Brain microvascular endothelial cell (primary cell): ENCODE measurements at regions not wholly inside any gene's neighbourhood (a gene's known extent, or its start where the extent isn't known, plus 50 kb on each side); places are given as distances from the start of the nearest gene placed in this dataset.

Experiments used
- DNase-seq: peaks from one replicate; pipeline ENCODE4 v3.0.0-alpha.2; 2020
- H3K27ac ChIP-seq: fragments of 250-450 bp; sonication (Bioruptor Pico); 2 replicates; pipeline ENCODE4 v1.5.1; 2020; ENCODE audit warnings: mild to moderate bottlenecking, moderate library complexity
- H3K27me3 ChIP-seq: fragments of 250-450 bp; sonication (Bioruptor Pico); replicated peaks from 2 replicates; pipeline ENCODE4 v1.5.1; 2020; ENCODE audit warnings: mild to moderate bottlenecking
- H3K36me3 ChIP-seq: fragments of 250-450 bp; sonication (Bioruptor Pico); replicated peaks from 2 replicates; pipeline ENCODE4 v1.5.1; 2020; ENCODE audit warnings: mild to moderate bottlenecking
- H3K4me3 ChIP-seq: 2 replicates; pipeline ENCODE4 v1.5.1; 2011; ENCODE audit warnings: low read depth, mild to moderate bottlenecking, control low read depth, low read length, moderate library complexity
- in situ Hi-C: cut with HindIII; loops from 2 replicates; pipeline ENCODE4 v1.10.0; 2017; ENCODE audit warnings: low sequenced_read_pairs, low pct_ligation_motif_present
- TF ChIP-seq, protein P1 (sequence below): IDR thresholded peaks from 2 replicates; pipeline ENCODE4 v1.5.1; 2011; ENCODE audit warnings: low read depth, mild to moderate bottlenecking, moderate library complexity, low read length, control low read depth, inconsistent platforms; ENCODE audit errors: missing control alignments

DNA sequence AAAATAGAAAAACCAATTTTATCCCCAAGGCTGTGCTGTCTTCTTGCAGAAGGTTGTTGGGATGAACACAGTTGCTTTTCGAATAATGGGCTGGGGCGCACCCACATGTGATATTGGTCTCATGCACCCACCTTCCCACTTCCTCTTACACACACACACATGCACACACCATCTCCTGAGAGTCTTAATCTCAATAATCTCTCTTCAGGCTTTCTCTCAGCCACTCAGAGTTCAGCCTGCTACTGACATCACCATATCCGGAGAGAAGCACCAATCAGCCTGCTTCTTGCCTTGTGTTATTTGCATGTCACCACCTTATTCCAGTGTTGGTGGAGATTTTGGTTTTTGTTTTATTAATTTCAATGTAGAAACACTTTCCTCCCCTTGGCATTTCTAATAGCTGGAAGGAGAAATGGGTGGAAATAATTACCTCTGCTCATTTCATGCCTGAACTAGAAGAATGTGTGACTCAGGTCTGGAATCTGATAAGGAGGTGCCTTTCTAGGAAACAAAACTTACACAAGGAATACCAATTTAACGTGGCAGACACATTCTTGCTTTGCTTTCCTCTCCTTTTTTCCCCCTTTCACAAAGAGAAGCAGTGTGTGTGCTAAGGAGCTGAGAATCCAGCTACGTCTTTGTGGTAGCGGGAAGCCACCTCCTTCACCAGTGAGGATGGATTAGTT, 400.2 kb downstream of the MID1IP1 start:
- Histone ChIP-seq H3K4me3 (no peak overlapping the region), H3K27me3 (no peaks in the 10 kb centered on the region), H3K36me3 (no peaks in the 10 kb centered on the region), H3K27ac (no peak overlapping the region)
- in situ Hi-C loops: no loop called here
- TF ChIP-seq, protein P1, sequence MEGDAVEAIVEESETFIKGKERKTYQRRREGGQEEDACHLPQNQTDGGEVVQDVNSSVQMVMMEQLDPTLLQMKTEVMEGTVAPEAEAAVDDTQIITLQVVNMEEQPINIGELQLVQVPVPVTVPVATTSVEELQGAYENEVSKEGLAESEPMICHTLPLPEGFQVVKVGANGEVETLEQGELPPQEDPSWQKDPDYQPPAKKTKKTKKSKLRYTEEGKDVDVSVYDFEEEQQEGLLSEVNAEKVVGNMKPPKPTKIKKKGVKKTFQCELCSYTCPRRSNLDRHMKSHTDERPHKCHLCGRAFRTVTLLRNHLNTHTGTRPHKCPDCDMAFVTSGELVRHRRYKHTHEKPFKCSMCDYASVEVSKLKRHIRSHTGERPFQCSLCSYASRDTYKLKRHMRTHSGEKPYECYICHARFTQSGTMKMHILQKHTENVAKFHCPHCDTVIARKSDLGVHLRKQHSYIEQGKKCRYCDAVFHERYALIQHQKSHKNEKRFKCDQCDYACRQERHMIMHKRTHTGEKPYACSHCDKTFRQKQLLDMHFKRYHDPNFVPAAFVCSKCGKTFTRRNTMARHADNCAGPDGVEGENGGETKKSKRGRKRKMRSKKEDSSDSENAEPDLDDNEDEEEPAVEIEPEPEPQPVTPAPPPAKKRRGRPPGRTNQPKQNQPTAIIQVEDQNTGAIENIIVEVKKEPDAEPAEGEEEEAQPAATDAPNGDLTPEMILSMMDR: no peak
- peak; percentile 12 for DNase-seq

DNA sequence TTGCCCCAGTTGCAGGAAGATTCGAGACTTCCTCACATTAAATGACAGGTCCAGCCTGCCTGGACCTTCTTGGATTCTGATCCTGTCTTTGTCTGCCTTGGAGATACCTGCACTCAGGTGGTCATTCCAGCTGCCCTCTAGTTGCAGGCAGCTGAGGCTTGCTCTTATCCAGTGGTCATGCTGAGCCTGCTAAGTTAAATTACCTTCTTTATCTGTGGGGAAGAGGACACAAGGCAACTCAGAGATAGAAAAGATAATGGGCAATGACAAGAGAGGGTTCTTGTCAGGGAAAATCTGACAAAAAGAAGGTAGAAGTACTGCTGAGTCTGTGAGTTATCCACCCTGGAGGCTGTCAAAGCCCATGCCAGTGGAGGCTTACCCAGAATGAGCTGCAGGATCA, 401.4 kb downstream of the MID1IP1 start:
- no peak overlapping the region for H3K4me3 ChIP-seq
- H3K36me3 ChIP-seq: no peaks in the 10 kb centered on the region
- DNase-seq: no peak
- TF ChIP-seq, protein P1: no peak
- H3K27me3 ChIP-seq: no peaks in the 10 kb centered on the region
- in situ Hi-C loops: no loop called here
- H3K27ac ChIP-seq: no peak overlapping the region

DNA sequence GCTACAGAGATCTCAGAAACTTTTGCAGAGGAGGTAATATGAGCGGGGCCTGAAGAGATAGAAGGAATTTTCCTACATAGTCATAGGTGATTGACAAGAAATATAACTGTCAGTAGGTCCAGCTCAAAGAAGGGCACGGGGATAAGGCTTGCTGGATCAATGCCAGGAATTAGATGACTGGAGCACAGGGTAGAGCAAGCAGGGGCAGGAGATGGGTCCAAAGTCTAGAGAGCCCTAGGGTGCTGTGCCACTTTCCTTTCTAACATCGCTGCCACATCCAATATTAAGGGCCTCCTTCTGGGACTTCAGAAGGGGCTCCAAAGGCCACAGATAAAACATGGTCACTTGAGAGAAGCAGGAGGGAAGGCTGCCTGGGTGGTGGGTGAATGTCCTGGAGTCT, 402.2 kb downstream of the MID1IP1 start:
- H3K36me3 ChIP-seq: no peaks in the 10 kb centered on the region
- H3K27me3 ChIP-seq: no peaks in the 10 kb centered on the region
- in situ Hi-C loops: no loop called here
- DNase-seq: no peak
- TF ChIP-seq, protein P1: no peak
- H3K4me3 ChIP-seq: no peak overlapping the region
- no peak overlapping the region for H3K27ac ChIP-seq

DNA sequence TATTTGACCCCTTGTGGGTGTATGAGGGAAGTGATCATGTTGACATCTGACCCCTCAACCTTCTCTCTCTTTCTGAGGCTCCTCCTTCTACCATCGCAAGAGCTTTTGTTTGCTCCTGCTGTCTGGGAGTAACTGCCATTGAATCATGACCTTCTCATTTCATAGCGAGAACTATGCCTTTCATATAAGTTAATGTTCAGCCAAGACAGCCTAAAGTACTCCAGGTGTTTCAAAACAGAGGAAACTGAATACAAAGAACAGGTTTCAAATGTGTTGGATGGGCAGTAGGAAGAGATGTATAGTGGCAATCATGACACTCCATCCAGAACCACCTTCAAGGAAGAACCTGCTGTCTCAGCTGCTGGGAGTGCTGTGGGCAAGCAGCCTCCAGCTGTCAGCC, 403.1 kb downstream of the MID1IP1 start:
- DNase-seq: no peak
- Histone ChIP-seq H3K4me3 (no peak overlapping the region), H3K27me3 (no peaks in the 10 kb centered on the region), H3K27ac (no peak overlapping the region), H3K36me3 (no peaks in the 10 kb centered on the region)
- TF ChIP-seq, protein P1: no peak
- in situ Hi-C loops: no loop called here

DNA sequence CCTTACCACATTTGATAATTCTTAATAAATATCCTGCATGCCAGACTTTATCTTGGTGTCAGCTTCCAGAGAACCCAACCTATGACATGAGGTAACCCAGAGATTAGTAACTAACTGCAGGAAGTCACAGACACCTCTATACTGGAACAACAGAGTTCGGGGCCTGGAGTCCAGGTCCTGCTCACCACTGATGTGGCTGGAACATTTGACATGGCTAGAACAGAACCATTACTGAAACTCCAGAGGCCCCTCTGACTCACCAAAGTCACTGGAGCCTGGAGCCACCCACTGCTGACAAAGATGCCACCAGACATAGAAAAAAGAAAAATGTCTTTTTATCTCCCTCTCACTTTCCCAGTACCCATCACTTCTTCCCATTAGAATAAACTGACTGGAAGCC, 403.7 kb downstream of the MID1IP1 start:
- no peak overlapping the region for H3K4me3 ChIP-seq
- no peak for DNase-seq
- in situ Hi-C loops: no loop called here
- H3K27ac ChIP-seq: no peak overlapping the region
- H3K36me3 ChIP-seq: no peaks in the 10 kb centered on the region
- H3K27me3 ChIP-seq: no peaks in the 10 kb centered on the region
- TF ChIP-seq, protein P1: no peak

DNA sequence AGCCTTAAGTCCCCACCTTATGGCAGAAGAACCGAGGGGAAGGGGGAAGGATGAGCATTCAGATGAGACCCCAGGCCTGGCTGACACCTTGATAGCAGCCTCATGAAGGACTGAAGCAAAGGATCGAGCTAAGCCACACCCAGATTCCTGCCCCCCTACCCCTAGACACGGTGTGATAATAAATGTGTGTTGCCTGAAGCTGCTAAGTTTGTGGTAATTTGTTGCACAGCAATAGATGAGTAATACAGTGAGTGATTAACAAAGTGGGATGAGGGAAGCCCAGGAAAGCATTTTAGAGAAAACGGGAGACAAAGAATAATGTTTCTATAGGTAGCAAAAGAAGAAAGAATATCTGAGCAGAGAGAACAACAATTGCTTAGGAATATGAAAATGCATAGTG, 404.2 kb downstream of the MID1IP1 start:
- H3K36me3 ChIP-seq: no peaks in the 10 kb centered on the region
- in situ Hi-C loops: no loop called here
- no peak overlapping the region for H3K27ac ChIP-seq
- no peaks in the 10 kb centered on the region for H3K27me3 ChIP-seq
- no peak overlapping the region for H3K4me3 ChIP-seq
- TF ChIP-seq, protein P1: no peak
- no peak for DNase-seq
